ENCODE measurements at regions not wholly inside any gene's neighbourhood (a gene's known extent, or its start where the extent isn't known, plus 50 kb on each side); places are given as distances from the start of the nearest gene placed in this dataset.

GRCh38 chr9:79308012-79308411, 263.8 kb upstream of the TLE4 start:
- DNase-seq (no peak), ATAC-seq (no peak)
- Histone ChIP-seq H3K4me3 (no peak overlapping the region), H3K27me3 (ENCODE audit: low read depth) (no peaks in the 10 kb centered on the region), H3K4me1 (no peaks in the 10 kb centered on the region), H3K27ac (no peak overlapping the region), H3K9me3 (no peaks in the 10 kb centered on the region), H3K36me3 (no peaks in the 10 kb centered on the region)
- intact Hi-C loops (cut with DNase I): no loop called here
- TF ChIP-seq CTCF (IDR thresholded peaks at IDR 0.05): no peak

GRCh38 chr9:79312686-79313421, 258.9 kb upstream of the TLE4 start:
- H3K9me3 ChIP-seq: no peaks in the 10 kb centered on the region
- H3K27ac ChIP-seq: no peak overlapping the region
- H3K4me1 ChIP-seq: no peaks in the 10 kb centered on the region
- no peak for TF ChIP-seq CTCF (IDR thresholded peaks at IDR 0.05)
- no peak overlapping the region for H3K4me3 ChIP-seq
- intact Hi-C loops (cut with DNase I): no loop called here
- H3K27me3 ChIP-seq (ENCODE audit: low read depth): no peaks in the 10 kb centered on the region
- ATAC-seq (no peak), DNase-seq (no peak)
- no peaks in the 10 kb centered on the region for H3K36me3 ChIP-seq

- no peak for DNase-seq
- no peak overlapping the region for H3K27ac ChIP-seq
- TF ChIP-seq CTCF (IDR thresholded peaks at IDR 0.05): no peak
- no peaks in the 10 kb centered on the region for H3K36me3 ChIP-seq
- no peaks in the 10 kb centered on the region for H3K4me1 ChIP-seq
- intact Hi-C loops (cut with DNase I): no loop called here
- no peaks in the 10 kb centered on the region for H3K9me3 ChIP-seq
- ATAC-seq: no peak
- no peak overlapping the region for H3K4me3 ChIP-seq
- H3K27me3 ChIP-seq (ENCODE audit: low read depth): no peaks in the 10 kb centered on the region
Observed at GRCh38 chr9:79325501-79325900, 246.3 kb upstream of the TLE4 start.

- ATAC-seq (no peak), DNase-seq (no peak)
- Histone ChIP-seq H3K27ac (no peak overlapping the region), H3K36me3 (no peaks in the 10 kb centered on the region), H3K9me3 (no peaks in the 10 kb centered on the region), H3K4me1 (no peaks in the 10 kb centered on the region), H3K27me3 (ENCODE audit: low read depth) (no peaks in the 10 kb centered on the region), H3K4me3 (no peak overlapping the region)
- intact Hi-C loops (cut with DNase I): no loop called here
- TF ChIP-seq CTCF (IDR thresholded peaks at IDR 0.05): no peak
Observed at GRCh38 chr9:79329861-79330260, 241.9 kb upstream of the TLE4 start.

GRCh38 chr9:79334001-79334400, 237.8 kb upstream of the TLE4 start:
- no peak for DNase-seq
- intact Hi-C loops (cut with DNase I): no loop called here
- Histone ChIP-seq H3K4me1 (no peaks in the 10 kb centered on the region), H3K4me3 (no peak overlapping the region), H3K27me3 (ENCODE audit: low read depth) (no peaks in the 10 kb centered on the region), H3K27ac (no peak overlapping the region), H3K36me3 (no peaks in the 10 kb centered on the region), H3K9me3 (peaks cover 6% of the 10 kb centered on the region)
- no peak for TF ChIP-seq CTCF (IDR thresholded peaks at IDR 0.05)
- no peak for ATAC-seq

All from lower lobe of right lung (tissue), 2 donors.